Neural progenitor cell (in vitro differentiated cells): ENCODE measurements at regions not wholly inside any gene's neighbourhood (a gene's known extent, or its start where the extent isn't known, plus 50 kb on each side); places are given as distances from the start of the nearest gene placed in this dataset.

Source experiments
- DNase-seq: peaks from one replicate; pipeline ENCODE4 v3.0.0-alpha.2; 2016; ENCODE audit warnings: low spot score
- H2AFZ ChIP-seq: fragments of 200-600 bp; sonication (generic); replicated peaks from 2 replicates; pipeline ENCODE4 v1.6.1; 2016; ENCODE audit warnings: antibody characterized with exemption
- H3F3A ChIP-seq: fragments of 200-600 bp; sonication (generic); 2 replicates; pipeline ENCODE4 v1.6.1; 2016; ENCODE audit warnings: antibody characterized with exemption, low read depth
- H3K27ac ChIP-seq: fragments of 200-600 bp; sonication (generic); 2 replicates; pipeline ENCODE4 v1.5.1; 2016; ENCODE audit warnings: mild to moderate bottlenecking
- H3K27me3 ChIP-seq: fragments of 200-600 bp; sonication (generic); 2 replicates; pipeline ENCODE4 v1.6.1; 2016; ENCODE audit warnings: mild to moderate bottlenecking, moderate library complexity
- H3K36me3 ChIP-seq: fragments of 200-600 bp; sonication (generic); 2 replicates; pipeline ENCODE4 v1.5.1; 2016
- H3K4me1 ChIP-seq: fragments of 200-600 bp; sonication (generic); 2 replicates; pipeline ENCODE4 v1.6.1; 2016; ENCODE audit warnings: mixed run types
- H3K4me2 ChIP-seq: fragments of 200-600 bp; sonication (generic); 2 replicates; pipeline ENCODE4 v1.6.1; 2016
- H3K4me3 ChIP-seq: fragments of 200-600 bp; sonication (generic); 2 replicates; pipeline ENCODE4 v1.5.1; 2016
- H3K79me2 ChIP-seq: fragments of 200-600 bp; sonication (generic); 2 replicates; pipeline ENCODE4 v1.6.1; 2016; ENCODE audit warnings: low read depth
- H3K9ac ChIP-seq: fragments of 200-600 bp; sonication (generic); 2 replicates; pipeline ENCODE4 v1.6.1; 2016
- H3K9me3 ChIP-seq: fragments of 200-600 bp; sonication (generic); 2 replicates; pipeline ENCODE4 v1.5.1; 2016; ENCODE audit warnings: low read depth
- H4K20me1 ChIP-seq: fragments of 200-600 bp; sonication (generic); 2 replicates; pipeline ENCODE4 v1.6.1; 2016; ENCODE audit warnings: low read depth
- H3K27ac Mint-ChIP-seq: 3 replicates; pipeline ENCODE4 v1.8.0; 2021; ENCODE audit warnings: mixed read lengths
- H3K27me3 Mint-ChIP-seq: 2 replicates; pipeline ENCODE4 v1.8.0; 2022; ENCODE audit warnings: low read depth, mild to moderate bottlenecking, inconsistent platforms, moderate library complexity, mixed read lengths; ENCODE audit not compliant: insufficient read depth
- H3K36me3 Mint-ChIP-seq: 3 replicates; pipeline ENCODE4 v1.8.0; 2021; ENCODE audit warnings: mixed read lengths
- H3K4me1 Mint-ChIP-seq: 3 replicates; pipeline ENCODE4 v1.8.0; 2021; ENCODE audit warnings: mixed read lengths
- H3K4me3 Mint-ChIP-seq: 3 replicates; pipeline ENCODE4 v1.8.0; 2021; ENCODE audit warnings: mild to moderate bottlenecking, moderate library complexity, mixed read lengths
- H3K9me3 Mint-ChIP-seq: 3 replicates; pipeline ENCODE4 v1.8.0; 2020; ENCODE audit warnings: mixed read lengths
- CTCF ChIP-seq: fragments of 200-600 bp; sonication (generic); IDR thresholded peaks from 2 replicates; pipeline ENCODE4 v1.5.1; 2017; ENCODE audit warnings: antibody characterized with exemption, mild to moderate bottlenecking
- EZH2 ChIP-seq: fragments of 200-600 bp; sonication (generic); IDR thresholded peaks from 2 replicates; pipeline ENCODE4 v1.6.1; 2017; ENCODE audit warnings: antibody characterized with exemption, mild to moderate bottlenecking, moderate library complexity
- EZH2phosphoT487 ChIP-seq: fragments of 200-600 bp; sonication (generic); IDR thresholded peaks from 2 replicates; pipeline ENCODE4 v1.6.1; 2017; ENCODE audit warnings: antibody characterized with exemption

GRCh38 chr2:241994086-241994485, 124.6 kb downstream of the RTP5 start:
- no peaks in the 10 kb centered on the region for H3K36me3 ChIP-seq
- H3K4me1 ChIP-seq: peaks cover 6% of the 10 kb centered on the region
- H3K27me3 ChIP-seq: no peaks in the 10 kb centered on the region
- TF ChIP-seq EZH2phosphoT487: no peak
- H3K4me1 Mint-ChIP-seq: peaks cover 9% of the 10 kb centered on the region
- H3K4me3 Mint-ChIP-seq: no peak overlapping the region
- no peak overlapping the region for H3K9ac ChIP-seq
- no peaks in the 10 kb centered on the region for H3K79me2 ChIP-seq
- no peaks in the 10 kb centered on the region for H3K36me3 Mint-ChIP-seq
- no peak overlapping the region for H3K4me3 ChIP-seq
- peaks cover 6% of the 10 kb centered on the region for H3K27me3 Mint-ChIP-seq
- no peak for DNase-seq
- no peaks in the 10 kb centered on the region for H4K20me1 ChIP-seq
- no peak overlapping the region for H2AFZ ChIP-seq
- no peak overlapping the region for H3K27ac Mint-ChIP-seq
- no peak overlapping the region for H3K27ac ChIP-seq
- no peaks in the 10 kb centered on the region for H3K9me3 Mint-ChIP-seq
- no peaks in the 10 kb centered on the region for H3K9me3 ChIP-seq
- H3F3A ChIP-seq: no peaks in the 10 kb centered on the region
- H3K4me2 ChIP-seq: no peak overlapping the region

- no peak overlapping the region for H3K27ac Mint-ChIP-seq
- peaks cover 6% of the 10 kb centered on the region for H3K27me3 Mint-ChIP-seq
- TF ChIP-seq EZH2phosphoT487 (no peak), EZH2 (no peak), CTCF (no peak)
Observed at GRCh38 chr2:241994556-241995213, 125.2 kb downstream of the RTP5 start.

GRCh38 chr2:241996100-241996499, 126.6 kb downstream of the RTP5 start:
- Histone ChIP-seq H3K79me2 (no peaks in the 10 kb centered on the region), H3K27me3 (no peaks in the 10 kb centered on the region), H3K36me3 (no peaks in the 10 kb centered on the region), H4K20me1 (no peaks in the 10 kb centered on the region), H3K9ac (no peak overlapping the region), H3K27ac (no peak overlapping the region), H2AFZ (no peak overlapping the region), H3K9me3 (no peaks in the 10 kb centered on the region), H3F3A (no peaks in the 10 kb centered on the region), H3K4me3 (no peak overlapping the region), H3K4me2 (no peak overlapping the region), H3K4me1 (peaks cover 6% of the 10 kb centered on the region)
- Mint-ChIP-seq H3K36me3 (no peaks in the 10 kb centered on the region), H3K9me3 (no peaks in the 10 kb centered on the region), H3K27ac (no peak overlapping the region), H3K4me1 (peaks cover 9% of the 10 kb centered on the region), H3K4me3 (no peak overlapping the region), H3K27me3 (peaks cover 5% of the 10 kb centered on the region)
- DNase-seq: no peak
- TF ChIP-seq EZH2phosphoT487: no peak
- TF ChIP-seq CTCF: no peak
- TF ChIP-seq EZH2: no peak

More at GRCh38 chr2:241994556-241995213, 125.2 kb downstream of the RTP5 start:
- Histone ChIP-seq H3K79me2 (no peaks in the 10 kb centered on the region), H3F3A (no peaks in the 10 kb centered on the region), H3K36me3 (no peaks in the 10 kb centered on the region), H2AFZ (no peak overlapping the region), H3K4me1 (peaks cover 6% of the 10 kb centered on the region), H3K27ac (no peak overlapping the region), H3K9me3 (no peaks in the 10 kb centered on the region), H3K4me2 (no peak overlapping the region), H4K20me1 (no peaks in the 10 kb centered on the region), H3K9ac (no peak overlapping the region), H3K4me3 (no peak overlapping the region), H3K27me3 (no peaks in the 10 kb centered on the region)
- H3K4me1 Mint-ChIP-seq: peaks cover 9% of the 10 kb centered on the region
- H3K9me3 Mint-ChIP-seq: no peaks in the 10 kb centered on the region
- no peaks in the 10 kb centered on the region for H3K36me3 Mint-ChIP-seq
- H3K4me3 Mint-ChIP-seq: no peak overlapping the region
- DNase-seq: no peak

- Mint-ChIP-seq H3K27ac (no peak overlapping the region), H3K9me3 (no peaks in the 10 kb centered on the region), H3K36me3 (no peaks in the 10 kb centered on the region), H3K4me1 (peaks cover 9% of the 10 kb centered on the region), H3K27me3 (peaks cover 5% of the 10 kb centered on the region), H3K4me3 (no peak overlapping the region)
- no peaks in the 10 kb centered on the region for H3K9me3 ChIP-seq
- H3K36me3 ChIP-seq: no peaks in the 10 kb centered on the region
- DNase-seq: no peak
- no peak overlapping the region for H3K9ac ChIP-seq
- H3K27ac ChIP-seq: no peak overlapping the region
- H4K20me1 ChIP-seq: no peaks in the 10 kb centered on the region
- H3K27me3 ChIP-seq: no peaks in the 10 kb centered on the region
- H3K4me1 ChIP-seq: peaks cover 6% of the 10 kb centered on the region
- no peak for TF ChIP-seq CTCF
- no peak overlapping the region for H3K4me2 ChIP-seq
- no peaks in the 10 kb centered on the region for H3F3A ChIP-seq
- no peaks in the 10 kb centered on the region for H3K79me2 ChIP-seq
- H2AFZ ChIP-seq: no peak overlapping the region
- H3K4me3 ChIP-seq: no peak overlapping the region
Observed at GRCh38 chr2:241997017-241997416, 127.5 kb downstream of the RTP5 start.
